ENCODE measurements at regions not wholly inside any gene's neighbourhood (a gene's known extent, or its start where the extent isn't known, plus 50 kb on each side); places are given as distances from the start of the nearest gene placed in this dataset.

GRCh38 chr21:27817902-27818623 is 851.2 kb upstream of the ADAMTS5 start:
- TF ChIP-seq CTCF (IDR thresholded peaks at IDR 0.05) (no peak), EZH2 (IDR thresholded peaks at IDR 0.05; ENCODE audit: borderline replicate concordance, insufficient read depth, low read depth, low read length, poor library complexity, severe bottlenecking) (no peak)
